ENCODE measurements at regions not wholly inside any gene's neighbourhood (a gene's known extent, or its start where the extent isn't known, plus 50 kb on each side); places are given as distances from the start of the nearest gene placed in this dataset.
"Not testable (repeated sequence)": the region's sequence is repeated elsewhere in the genome, so short reads cannot be mapped to it uniquely, and the experiment has no call there.

DNA sequence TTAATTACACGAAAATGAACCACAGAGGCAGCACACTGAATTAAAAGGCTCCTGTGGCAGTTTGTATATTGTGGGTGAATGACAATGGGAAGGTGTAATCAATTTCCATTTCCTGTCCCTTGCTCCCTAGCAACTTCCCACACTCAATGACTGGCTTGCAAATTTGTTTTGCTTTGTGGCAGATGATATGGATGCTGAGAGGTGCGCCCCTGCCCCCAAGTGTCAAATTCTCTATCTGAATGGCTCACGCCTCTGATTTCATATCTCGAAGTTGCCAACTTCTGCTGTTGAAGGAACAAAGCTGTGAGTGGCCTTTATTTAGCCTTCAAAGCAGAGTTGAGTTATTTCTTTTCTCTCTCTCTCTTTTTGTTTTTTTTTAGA lies 86.0 kb downstream of the FOXD2 start:
- no peak for DNase-seq

- no peak for DNase-seq
Observed at GRCh38 chr1:47524272-47524671, 86.4 kb downstream of the FOXD2 start.

DNA sequence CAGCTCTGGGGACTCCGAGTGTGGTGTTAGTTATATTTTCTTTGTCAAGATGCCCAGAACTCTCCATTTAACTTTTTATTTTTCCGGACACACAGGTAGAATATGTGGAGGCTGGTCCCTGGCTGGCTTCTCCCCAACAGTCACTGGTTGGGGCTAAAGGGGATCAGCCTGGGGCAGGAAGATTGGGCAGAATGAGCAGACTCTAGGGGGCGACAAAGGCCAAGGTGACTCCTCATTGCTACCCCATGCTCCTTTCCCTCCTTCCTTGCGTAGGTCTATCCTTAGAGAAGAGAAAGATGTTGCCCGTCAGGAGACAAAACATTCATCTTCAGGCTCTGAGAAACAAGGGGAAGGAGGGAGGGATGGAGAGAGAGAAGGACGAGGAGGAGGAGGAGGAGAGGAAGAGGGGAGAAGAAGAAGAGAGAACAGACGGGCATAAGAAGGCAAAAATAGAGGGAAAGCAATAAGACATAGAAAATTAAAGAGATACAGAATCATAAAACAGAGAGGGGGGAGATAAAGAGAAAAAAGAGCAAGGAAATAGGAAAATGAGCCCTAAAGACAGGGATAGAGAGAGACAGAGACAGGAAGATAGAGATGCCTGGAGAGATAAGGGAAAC lies 89.9 kb downstream of the FOXD2 start:
- DNase-seq, result no peak

DNA sequence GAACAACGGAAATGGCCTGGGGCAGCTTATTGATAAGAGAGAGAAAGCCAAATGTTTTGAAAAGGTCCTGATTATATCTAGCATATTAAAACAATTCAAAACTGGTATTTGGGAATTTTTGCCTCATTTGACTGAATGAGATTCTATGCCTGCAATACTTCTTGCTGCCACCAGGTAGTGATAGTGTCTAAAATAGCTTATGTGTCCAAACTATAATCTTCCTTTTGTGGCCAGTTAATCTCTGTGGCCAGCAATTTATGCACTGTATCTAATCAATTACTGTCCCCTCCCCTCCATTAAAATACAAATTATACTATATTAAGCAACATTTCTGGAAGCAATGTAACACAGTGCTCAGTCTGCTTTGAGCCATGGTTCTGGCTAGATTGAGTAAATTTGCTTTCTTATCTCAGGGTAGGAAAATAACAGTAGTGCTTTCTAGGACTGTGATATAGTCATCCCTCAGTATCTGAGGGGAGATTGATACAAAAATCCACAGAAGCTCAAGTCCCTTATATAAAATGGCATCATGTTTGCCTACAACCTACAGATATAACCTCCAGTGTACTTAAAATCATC lies 91.8 kb downstream of the FOXD2 start:
- DNase-seq, result no peak

- DNase-seq, result peak; percentile 89
Observed at GRCh38 chr1:47532921-47533792, 95.3 kb downstream of the FOXD2 start.

- no peak for DNase-seq
Observed at GRCh38 chr1:47533793-47534328, 96.0 kb downstream of the FOXD2 start.

GRCh38 chr1:47534436-47534835 lies 96.6 kb downstream of the FOXD2 start:
- no peak for DNase-seq

GRCh38 chr1:47536646-47537118 lies 98.8 kb downstream of the FOXD2 start:
- DNase-seq, result no peak

GRCh38 chr1:47537268-47537667 lies 99.4 kb downstream of the FOXD2 start:
- DNase-seq, result no peak

GRCh38 chr1:47537966-47538365 lies 100.1 kb downstream of the FOXD2 start:
- no peak for DNase-seq

DNA sequence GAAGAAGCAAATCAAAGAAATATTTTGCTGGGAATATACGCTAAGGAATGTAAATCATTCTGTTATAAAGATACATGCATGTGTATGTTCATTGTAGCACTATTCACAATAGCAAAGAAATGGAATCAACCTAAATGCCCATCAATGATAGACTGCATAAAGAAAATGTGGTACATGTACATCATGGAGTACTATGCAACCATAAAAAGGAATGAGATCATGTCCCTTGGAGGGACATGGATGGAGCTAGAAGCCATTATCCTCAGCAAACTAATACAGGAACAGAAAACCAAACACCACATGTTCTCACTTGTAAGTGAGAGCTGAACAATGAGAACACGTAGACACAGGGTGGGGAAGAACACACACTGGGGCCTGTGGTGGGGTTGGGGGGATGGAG lies 100.7 kb downstream of the FOXD2 start:
- not testable (repeated sequence) for DNase-seq

- DNase-seq, result not testable (repeated sequence)
Observed at GRCh38 chr1:47541705-47542104, 103.9 kb downstream of the FOXD2 start.

DNA sequence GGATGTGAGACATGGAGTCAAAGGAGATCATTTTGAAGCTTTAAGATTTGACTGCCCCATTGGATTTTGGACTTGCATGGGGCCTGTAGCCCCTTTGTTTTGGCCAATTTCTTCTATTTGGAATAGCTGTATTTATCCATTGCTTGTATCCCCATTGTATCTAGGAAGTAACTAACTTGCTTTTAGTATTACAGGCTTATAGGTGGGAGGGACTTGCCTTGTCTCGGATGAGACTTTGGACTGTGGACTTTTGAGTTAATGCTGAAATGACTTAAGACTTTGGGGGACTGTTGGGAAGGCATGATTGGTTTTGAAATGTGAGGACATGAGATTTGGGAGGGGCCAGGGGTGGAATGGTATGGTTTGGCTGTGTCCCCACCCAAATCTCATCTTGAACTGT lies 105.2 kb downstream of the FOXD2 start:
- DNase-seq, result not testable (repeated sequence)

DNA sequence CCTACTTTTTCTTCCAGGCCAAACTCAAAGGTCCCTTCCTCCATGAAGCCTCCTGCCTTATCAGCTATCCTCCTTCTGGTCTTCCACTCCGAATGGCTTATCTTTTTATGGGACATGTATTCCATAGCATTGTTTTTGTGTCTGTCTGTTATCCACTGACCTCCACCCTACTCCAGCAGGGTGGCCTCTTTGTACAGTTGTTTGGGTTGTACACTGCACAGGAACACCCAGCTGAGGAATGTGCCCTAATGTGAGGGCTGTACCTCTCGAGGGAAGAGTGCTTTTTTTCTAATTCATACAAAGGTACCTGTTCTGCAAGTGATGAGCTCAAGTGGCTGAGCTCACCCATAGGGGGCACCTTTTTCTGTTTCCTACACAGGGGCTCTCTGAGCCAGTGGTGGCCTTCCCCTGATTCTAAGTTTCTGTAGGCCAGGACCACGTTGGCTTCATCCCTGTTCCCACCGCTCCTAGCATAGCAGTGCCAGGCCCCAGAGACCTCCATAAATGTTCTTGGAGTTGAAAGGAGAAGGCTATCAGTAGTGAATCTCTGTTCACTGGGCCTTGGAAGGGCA lies 108.2 kb downstream of the FOXD2 start:
- no peak for DNase-seq

GRCh38 chr1:47547753-47548573 lies 110.1 kb downstream of the FOXD2 start:
- DNase-seq, result no peak

DNA sequence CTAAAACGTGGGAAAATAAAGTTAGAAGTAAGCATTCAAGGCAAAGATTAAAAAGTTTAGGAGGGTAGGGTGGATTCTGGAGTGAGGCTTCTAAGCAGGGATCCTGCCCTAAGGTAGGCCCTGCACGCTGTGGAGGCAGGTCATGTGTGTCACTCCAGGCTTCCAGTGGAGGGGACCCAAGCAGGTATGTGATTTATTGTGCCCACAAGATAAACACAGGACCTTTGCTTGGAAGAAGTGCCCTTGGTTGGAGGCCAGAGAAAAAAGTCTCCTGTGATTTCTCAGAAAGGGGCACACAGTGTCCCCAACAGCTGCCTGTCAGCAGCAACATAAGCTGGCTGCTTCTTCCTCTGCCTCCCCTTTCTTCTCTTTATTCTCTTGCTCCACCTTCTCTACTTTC lies 110.8 kb downstream of the FOXD2 start:
- no peak for DNase-seq

DNA sequence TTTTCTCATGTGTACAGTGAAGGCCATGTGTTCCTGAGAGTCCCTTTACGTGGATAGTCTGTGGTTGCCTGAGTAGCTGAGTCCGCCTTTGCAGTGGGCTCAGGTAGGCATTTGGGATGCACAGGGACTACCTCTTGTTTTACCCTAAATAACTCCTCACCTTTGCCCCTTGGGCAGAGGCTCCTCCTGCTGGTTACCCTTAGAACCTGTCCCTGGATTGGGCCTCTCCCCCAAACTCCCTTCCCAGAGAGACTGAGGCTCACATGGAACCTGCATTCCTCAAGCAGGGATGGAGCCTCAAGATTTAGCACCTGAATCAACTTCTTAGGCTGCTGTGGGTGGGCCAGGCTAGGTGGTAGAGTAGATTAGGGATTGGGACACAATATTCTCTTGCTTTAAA lies 111.7 kb downstream of the FOXD2 start:
- DNase-seq, result no peak

DNA sequence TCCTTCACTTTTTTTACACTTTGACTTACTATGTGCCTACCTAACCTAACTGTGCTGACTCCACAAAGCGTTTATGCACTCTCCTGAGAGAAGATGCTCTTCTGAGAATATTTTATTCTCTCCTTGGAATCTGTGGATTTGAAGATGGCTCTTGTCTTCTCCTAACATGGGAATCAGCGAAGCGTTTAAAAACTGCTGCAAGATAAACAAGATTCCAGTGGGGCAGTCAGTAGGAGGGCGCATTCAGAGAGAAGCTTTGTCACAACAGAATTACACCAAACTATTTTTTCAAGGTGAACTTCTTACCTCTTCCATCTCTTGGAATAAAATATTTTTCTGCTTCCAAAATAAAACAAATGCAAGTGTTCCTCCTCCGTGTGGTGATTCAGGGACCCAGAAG lies 113.1 kb downstream of the FOXD2 start:
- DNase-seq, result no peak

GRCh38 chr1:47551971-47552528 lies 114.2 kb downstream of the FOXD2 start:
- DNase-seq, result no peak

DNA sequence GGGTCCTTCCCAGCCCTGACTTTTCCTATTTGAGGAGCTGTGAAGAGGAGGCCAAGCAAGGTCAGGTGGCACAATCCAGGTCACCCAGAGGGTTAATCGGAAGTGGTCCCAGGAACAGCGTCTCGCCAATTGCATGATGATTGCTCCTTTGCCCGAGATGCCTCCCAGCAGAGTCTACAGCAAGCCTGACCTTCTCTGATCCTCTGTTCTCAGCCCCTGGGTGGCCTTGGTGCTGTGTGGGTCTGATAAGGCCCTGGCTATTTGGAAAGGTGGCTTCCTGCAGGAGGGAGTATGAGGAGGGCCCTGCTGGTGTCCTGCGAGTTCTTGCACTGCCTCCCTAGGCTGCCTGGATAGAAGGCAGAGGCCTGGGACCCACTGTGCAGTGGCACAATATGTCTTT lies 116.2 kb downstream of the FOXD2 start:
- DNase-seq, result no peak

DNA sequence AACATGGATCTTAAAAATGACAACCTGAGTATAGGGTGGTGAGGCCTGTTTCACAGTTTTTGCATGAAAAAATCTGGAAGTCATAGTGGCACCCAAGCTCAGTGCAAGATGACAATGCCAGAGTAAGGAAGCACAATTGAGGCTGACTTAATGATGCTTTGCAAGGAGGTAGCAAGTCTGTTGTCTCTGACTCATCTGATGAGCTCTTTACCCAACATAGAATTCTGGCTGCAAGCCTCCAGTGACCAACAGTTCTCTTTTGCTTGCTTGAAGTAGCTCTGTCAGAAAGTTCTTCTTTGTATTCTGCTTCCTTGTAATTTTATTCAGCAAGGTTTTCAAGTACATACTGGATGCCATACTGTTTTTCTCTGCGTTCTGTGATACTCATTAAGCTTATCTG lies 117.1 kb downstream of the FOXD2 start:
- no peak for DNase-seq

- DNase-seq, result no peak
Observed at GRCh38 chr1:47555306-47555705, 117.5 kb downstream of the FOXD2 start.
